ENCODE measurements at regions not wholly inside any gene's neighbourhood (a gene's known extent, or its start where the extent isn't known, plus 50 kb on each side); places are given as distances from the start of the nearest gene placed in this dataset.

DNA sequence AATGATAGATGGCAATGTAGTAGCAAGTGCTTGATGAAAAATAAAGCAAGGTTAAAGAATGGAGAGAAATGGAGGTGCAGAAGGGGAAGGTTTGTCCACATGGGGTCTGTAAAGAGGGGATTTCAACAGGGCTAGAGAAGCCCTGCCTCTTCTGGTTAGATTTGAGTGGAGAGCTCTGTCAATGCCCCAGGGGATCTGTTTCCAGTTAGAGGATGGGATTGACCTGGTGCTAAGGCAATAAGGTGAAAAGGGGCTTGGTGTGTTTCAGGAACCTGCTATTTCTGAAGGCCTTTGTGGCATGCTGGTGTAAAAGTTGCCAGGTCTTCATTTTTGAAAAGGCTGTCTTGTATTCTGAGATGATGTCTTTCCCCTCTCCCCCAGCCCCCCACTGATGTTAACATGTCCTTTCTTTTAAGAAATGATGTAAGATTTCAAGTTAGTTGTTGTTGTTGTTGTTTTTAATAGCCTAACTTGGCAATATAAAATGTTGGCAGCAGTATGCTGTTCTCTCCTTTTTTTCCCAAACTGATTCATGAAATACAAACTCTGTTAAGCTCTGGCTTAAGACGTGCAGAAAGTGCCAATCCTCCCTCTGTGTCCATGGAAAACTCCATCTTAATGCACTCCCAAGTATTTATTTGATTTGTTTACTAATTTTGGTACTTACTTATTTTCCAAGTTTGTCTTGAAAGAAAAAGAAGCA, 370.3 kb upstream of the ADGRL2 start:
- FAIRE-seq: no peak

DNA sequence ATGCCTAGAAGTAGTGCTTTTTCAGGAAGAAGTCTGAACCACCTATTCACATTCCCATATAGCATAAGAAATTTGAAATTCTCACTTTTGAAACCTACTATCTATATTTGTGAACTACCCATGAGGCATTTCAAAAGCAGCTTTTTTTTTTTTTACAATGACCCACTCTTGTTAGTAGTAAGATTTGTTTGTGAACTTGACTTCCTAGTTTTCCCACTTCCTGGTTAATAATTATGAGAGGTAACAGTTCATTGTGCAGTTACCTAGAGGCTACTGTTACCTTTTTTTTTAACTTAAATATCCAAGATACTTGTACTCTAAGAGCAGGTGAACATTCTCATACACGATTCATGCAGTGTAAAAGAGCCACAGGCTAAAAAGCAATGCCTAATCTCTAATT, 371.7 kb upstream of the ADGRL2 start:
- no peak for FAIRE-seq

DNA sequence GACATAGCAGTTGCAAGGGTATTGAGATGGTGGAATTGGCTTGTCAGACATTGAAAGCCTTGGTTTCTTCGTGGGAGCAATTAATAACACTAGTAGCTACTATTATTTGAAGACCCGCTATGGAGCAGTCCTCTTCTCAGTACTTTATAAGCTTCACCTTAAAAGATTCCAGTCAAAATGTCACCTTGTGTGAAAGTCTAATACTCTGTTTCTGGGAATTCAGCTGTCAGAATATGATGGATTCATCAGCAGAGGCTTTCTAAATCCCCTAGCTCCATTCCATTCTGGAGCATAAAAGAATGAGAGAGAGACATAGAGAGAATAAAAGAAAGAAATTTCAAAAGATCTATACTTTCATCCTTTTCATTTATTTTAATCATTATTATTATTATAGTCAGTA, 375.9 kb upstream of the ADGRL2 start:
- no peak for FAIRE-seq

DNA sequence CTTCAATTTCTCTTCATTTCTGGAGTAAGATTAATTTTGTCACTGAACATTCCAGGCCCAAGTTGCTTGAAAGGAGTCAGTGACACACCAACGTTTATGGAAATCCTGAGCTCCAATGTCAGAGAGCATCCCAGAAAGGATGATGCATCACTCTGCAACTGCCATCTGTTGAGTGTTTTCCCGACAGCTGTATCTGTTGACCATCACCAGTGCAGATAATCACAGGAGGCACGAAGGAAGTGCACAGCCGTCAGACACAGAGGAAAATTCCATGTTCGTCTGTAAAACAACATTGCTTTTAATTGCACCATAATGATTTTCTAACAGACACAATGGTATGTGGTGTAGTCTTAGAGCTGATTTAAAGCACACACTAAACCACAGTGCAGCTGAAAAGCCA, 376.7 kb upstream of the ADGRL2 start:
- FAIRE-seq: no peak

DNA sequence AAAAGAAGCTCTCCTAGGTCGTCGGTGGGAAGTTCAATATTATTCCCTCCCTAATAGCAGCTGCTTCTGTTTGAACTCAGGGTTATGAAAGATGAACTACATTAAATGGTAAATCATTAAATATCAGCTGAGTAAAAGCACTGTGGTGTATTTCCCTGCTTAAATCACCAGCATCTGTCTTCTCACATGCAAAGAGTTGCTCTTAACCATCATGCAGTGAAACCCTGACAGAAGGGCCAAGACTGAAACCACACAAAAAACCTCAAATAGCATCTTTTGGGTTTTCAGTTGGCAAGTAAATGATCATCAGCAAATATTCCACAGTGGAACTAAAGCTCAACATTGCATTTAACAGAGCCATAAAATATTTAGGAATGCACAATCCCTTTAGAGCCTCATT, 380.0 kb upstream of the ADGRL2 start:
- no peak for FAIRE-seq

DNA sequence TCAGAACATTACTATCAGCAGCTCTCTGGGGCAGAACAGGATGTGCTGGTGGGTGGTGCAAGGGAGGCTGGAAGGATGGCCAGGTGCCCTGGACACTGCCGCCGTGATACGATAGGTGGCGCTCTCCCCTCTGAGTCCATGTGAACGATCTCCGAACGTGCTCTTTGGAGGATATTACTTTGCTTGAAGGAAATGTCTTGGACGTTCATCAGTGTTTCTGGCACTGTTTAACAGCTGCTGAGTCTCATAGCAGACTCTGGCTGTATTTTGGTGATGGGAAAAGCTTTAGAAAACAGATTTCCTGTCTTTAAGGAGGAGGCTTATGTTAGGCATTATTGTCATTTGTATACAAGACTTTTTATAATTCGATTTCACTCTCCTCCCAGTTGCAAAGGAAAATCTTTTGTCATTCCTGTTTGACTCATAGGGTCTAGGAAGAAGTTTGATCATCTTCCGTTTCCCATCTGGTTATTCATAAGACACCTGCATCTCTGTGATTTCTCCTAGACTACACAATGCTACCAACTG, 386.2 kb upstream of the ADGRL2 start:
- no peak for FAIRE-seq

DNA sequence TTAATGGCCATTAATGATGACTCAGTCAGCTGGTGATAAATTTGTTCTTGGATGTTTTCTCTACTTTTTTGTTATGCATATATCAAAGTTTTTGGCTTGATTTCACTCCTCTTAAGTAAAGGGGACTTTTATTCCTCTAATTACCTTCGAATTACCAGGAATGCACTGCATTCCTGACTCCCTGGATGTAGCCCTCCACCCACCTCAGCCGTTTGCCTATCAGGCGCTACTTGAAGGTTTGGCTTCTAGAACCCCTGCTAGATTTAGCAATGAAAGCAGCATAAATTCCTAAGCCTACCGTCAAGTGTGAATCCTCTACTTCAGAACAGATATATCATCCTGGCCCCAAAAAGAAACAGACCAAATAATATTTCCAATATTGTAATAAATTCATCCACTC, 387.8 kb upstream of the ADGRL2 start:
- no peak for FAIRE-seq

DNA sequence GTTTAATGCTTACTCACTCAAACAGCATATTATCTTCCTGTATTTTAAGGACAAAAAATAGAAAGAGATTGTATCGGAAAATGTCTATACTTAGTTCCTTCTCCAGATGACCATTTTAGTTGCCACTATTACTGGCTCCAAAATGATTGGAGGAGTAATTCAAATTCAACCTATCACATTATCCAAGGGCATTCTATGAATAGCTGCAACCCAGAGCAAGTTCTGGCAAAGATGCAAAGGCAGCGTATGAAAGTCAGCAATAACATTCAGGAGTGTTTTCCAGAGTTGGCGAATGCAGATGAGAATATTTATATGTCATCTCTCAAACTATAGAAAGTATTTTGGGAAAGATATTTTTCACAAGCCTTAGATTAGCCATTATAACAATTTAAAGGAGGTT, 389.8 kb upstream of the ADGRL2 start:
- FAIRE-seq: no peak

DNA sequence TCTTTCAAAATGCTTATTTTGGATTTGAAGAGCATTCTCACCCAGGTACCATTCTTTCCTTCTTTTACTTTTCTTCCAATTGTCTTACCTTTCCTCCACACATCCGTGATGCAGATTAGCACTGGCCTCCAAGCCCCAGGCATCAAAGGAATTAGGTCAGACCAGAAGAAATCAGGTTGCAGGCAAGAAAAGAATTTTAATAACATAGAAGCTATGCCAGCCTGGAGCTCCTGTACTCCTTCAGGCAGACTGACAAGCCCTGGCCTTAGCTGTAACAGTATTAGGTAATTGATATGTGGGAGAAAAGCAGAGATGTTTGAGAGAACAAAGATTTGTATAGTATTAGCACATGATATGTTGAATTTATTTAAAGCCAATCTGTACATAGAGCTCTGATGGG, 390.4 kb upstream of the ADGRL2 start:
- FAIRE-seq: no peak

DNA sequence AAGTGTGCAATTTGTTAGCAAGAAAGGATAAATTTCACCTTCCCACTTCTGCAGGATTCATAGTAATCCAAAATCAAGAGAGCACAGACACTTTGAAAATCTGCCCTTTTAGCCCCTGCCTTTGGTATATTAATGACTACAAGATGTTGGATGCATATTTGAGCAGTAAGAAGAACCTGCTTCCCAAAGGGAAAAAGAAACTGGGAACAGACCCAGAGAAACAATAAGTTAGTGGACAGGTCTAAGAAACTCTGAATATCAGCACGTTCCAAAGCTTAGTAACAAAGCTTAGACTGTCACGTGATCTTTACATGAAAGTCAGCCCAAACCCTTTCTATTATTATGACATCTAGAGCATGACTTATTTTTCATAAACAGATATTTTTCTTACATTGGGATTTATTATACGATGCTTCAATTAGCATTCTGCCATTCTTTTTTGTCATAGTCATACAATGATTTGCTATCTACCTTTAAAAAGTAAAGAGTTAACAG, 390.9 kb upstream of the ADGRL2 start:
- no peak for FAIRE-seq

DNA sequence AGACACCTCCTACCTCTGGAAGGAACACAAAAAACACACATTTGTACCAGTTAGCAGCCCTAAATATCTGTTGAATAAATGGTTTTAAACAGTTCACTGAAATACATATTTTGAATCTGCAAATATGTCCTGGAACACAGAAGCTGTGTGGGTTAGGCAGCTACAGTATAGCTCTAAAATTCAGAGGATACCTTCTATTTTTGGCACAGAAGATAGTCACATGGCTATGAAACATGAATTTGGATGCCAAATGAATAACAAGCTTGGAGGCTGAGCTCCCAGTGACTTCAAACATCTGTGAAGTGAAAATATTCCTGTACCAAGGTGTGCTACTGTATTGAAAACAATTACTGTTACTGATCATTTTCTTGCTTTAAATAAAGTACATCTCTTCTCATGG, 391.5 kb upstream of the ADGRL2 start:
- FAIRE-seq: no peak

DNA sequence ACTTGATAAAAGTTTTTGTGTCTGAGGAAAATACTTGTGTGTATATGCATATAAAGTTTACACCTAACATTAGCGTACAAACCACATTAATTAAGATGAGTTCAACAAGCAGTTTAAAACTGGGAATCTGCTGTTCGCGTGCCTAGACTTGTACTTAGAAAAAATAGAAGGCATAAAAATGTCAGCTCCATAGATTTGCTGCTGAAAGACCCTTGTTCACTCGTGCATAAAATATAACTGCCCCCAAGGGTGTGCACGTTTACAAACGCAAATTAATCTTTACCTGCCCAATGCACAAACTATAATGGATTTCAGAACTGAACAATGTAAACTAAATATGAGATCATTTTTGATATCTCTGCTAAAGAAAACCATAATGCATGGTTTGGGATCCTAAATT, 392.3 kb upstream of the ADGRL2 start:
- no peak for FAIRE-seq

DNA sequence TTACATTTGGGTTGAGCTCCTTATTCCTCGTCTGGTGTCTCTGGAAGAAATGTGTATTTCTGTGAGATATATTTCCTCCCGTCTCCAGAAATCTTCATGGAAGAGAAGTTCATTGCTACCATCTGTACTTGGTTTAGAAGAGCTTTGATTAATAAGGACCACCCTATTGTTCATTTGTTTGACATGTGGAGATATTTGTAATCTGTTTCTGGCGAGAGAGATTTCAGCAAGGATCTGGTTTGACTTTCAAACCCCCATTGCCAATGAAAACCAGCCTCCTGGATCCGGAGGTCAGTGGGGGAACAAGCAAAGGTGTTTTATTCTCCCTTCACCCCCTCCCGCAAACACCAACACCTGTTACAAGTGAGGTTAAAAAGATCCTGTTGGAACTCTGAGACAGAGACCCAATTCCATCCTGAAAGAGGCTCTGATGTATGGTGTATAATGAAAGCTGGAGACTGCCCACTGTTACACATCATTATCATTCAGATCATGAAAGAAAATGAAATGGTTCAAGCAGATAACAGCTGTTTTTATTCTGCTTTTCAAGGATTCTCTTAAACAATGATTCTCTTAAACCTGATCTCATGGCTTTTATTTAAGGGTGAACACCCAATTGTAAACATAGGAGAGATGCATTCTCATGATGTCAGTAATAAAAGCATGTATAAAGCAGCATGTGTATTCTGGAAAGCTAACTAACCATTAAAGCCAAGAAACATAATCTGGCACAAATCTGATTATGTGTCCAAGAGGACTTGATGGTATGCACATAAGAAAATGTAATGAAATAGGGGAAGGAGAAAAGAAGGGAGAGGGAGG, 393.5 kb upstream of the ADGRL2 start:
- no peak for FAIRE-seq

DNA sequence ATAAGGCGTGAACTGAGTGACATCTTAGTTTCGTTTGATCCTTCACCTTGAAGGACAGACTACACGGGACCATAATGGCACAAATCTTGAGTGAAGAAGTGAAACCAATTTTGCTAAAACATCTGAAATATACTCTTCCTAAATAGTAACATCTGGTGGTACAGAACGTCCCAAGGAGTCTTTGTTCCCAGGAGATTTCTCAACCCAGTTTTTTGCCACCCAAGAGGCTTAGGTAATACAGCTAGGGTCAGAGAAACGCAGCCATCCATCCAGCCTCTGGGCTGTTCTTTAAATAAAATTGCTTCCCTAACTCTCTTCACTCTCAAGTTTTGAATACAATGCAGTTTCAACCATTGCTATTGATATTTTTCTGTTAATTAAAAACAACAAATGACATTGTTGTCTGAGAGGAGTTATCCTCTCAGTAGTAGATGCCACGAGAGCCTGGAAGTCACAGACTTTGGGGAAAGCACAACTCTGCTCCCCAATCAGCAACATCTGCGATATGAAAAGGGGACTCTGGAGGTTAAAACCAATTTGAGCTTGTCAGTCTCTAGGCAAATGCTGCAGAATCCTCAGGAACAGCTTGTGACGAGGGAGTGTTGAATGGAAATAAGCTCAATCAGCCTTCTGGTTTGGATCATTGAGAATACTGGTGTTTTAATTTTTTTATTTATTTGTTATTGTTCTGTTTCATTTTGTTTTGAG, 394.3 kb upstream of the ADGRL2 start:
- FAIRE-seq: no peak

DNA sequence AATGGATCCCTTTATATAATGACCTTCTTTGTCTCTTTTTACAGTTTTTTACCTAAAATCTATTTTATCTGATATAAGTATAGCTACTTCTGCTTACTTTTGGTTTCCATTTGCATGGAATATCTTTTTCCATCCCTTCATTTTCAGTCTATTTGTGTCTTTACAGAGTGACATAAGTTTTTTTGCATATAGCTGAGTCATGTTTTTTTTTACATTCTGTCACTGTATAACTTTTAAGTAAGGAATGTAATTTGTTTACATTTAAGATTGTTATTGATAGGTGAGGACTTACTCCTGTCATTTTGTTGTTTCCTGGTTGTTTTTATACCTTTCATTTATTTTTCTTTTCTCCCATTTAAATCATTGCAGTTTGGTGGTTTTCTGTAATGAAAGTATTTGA, 402.7 kb upstream of the ADGRL2 start:
- no peak for FAIRE-seq

DNA sequence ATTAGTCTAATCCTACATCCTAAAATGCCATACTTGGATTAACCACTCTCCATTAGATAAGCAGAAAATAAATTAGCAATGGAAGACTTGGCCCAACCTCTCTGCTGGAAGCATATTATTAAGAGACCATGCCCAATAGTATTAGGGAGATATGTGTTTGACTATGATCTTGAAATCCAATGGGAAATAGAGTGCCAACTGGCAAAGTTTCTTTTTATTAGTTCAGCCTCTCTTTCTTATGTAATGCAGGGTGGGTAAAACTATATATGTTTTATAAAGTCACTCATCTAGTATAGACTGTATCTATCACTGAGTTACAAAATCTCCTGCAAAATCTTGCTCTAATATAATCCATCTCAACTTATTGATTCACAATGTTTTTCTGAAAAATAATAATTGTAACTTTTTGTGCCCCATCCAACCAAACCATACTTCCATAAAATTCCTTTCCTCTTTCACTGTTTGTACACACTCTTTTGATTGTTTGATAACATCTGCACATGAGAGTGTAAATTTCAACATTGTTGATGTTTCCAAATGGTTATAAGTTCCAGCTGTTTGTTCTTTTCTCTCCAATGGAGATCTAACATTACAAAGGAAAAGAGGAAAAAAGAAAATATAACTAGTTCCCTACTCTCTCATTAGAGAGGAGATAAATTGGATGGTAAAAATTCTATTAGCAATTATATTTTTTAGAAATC, 408.1 kb upstream of the ADGRL2 start:
- no peak for FAIRE-seq

DNA sequence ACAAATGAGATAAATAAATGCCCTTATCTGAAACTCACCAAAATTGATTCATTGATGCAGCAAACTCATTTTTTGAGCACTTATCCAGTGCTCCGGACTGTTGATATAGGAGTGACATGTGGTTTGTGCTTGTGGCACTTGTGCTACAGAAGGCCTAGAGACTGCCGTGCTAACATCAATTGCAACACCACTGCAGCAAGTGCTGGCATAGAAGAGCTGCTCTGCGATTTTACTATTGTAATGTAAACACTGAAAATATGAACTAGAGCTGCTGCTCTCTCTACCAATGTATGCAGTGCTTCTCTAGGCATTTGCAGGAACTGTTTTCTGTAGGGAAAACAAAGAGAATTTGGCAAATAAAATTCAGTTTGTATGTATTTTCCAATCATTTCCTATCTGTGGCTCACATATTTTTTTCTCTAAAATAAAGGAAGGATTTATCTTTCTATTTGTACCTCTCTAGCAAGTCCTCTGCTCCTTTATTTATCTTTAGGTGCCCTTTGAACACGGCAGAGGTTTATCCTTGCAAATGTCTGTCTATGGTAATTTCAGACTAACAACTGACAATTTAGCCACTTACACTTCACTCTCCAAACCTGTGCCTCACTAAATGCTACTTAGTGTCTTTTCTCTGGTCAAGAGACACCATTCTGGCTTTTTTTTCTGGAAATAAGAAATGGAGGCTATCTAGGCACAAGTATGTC, 409.5 kb upstream of the ADGRL2 start:
- no peak for FAIRE-seq

DNA sequence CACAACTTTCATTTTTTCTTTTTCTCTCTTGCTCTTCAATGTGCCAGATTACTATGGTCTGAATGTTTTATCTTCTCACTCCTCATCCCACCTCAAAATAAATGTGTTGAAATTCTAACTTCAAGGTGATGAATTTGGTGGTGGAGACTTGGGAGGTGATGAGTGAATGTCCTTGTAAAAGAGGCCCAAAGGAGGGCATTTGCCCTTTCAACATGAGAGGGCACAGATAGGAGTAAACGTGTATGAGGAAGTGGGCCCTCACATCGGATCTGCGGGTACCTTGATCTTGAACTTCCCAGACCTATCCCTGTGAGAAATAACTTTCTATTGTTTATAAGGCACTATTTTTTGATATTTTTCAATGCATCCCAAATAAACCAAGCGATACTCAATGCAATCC, 412.3 kb upstream of the ADGRL2 start:
- no peak for FAIRE-seq

DNA sequence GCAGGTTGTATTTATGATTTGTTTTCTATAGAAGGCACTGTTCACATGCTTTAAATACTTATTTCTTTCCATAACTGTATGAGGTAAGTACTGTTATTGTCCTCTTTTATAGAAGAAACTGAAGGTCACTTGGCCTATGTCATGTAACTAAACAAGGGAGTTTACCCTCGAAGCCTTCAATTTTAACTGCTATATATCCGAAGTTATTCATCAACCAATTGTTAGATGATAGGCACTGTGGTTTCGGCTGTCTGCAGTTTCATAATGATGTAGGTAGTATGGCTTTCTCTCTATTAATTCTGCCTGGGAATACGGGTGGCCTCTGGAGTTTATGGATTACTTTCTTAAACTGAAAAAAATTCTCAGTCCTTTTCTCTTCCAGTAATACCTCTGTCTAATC, 413.3 kb upstream of the ADGRL2 start:
- FAIRE-seq: no peak

DNA sequence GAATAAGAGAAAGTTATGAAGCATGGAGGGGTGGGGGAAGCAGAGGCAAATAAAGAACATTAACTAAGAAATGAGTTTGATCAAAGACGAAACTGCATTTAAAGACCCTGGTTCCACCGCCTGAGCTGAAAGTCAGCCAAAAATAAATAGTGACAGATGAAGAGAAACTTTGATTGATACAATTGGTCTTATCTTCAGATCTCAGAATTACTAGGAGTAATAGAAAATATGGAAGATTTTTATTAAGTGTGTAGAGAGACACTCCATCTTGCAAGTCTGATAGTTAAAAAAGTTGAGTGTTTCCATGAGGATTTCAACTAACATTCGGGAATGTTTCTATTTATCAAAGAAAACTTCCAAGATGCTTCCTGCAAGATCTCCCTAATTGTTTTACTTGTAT, 418.2 kb upstream of the ADGRL2 start:
- FAIRE-seq: no peak

DNA sequence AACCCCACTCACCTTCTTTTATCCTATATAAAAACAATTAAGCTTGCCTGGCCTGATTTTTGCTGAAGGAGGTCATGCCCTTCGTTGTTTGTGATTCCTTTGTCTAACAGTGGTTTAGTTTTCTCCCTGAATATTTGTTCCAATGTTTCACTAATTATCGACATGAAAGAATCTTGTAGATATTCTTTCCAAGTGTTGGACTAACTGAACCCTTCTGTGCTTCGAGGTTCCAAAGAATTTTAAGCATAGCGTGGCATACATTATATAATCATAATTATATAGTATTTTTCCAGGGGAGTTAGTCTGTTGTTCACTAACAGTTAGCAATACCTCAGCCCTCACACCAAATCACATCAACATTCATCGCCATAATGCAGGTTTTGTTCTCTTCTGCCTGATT, 418.9 kb upstream of the ADGRL2 start:
- FAIRE-seq: no peak

DNA sequence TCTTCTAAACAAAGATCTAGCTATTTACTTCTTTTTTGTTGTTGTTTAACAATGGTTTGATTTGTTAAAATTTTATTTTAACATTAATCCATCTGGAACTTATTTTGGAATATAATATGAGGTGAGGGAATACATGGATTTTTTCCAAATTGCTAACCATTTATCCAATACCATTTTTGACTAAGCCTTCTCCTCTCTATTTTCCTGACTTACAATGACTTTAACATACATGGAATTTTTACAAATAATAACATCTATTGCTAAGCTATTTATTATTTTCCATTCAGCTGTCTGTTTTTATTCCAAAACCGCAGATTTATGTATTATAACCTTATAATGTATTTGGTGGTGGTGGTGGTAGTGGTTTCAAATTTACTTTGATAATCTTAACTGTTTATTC, 420.3 kb upstream of the ADGRL2 start:
- peak; percentile 16 for FAIRE-seq

Data from A204.1 (cell line).